GM18517 (cell line): ENCODE measurements at regions not wholly inside any gene's neighbourhood (a gene's known extent, or its start where the extent isn't known, plus 50 kb on each side); places are given as distances from the start of the nearest gene placed in this dataset.

Experiments used
- ATAC-seq: cut with Tn5 transposase; IDR thresholded peaks from one replicate; pipeline ENCODE4 v1.9.1; 2021; ENCODE audit warnings: mild to moderate bottlenecking, moderate library complexity; ENCODE audit not compliant: unreplicated experiment

DNA sequence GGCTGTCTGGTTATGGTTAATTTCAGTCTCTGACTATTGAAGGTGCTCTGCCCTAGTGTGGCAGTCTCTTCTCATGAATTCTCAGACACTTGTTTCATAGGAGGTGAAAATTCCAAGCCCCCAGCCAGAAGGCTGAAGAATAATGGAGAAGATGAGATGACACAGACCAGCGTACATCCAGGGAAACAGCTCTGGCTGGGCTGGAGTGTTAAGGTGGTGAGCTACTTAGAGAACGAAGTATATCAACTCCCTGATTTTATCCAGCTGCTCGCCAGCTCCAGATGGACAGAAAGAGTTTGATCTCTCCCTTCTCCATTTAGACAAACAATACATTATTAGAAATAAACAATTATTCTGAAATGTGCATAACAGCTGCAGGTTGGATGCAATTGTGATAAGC, 494.5 kb upstream of the RGMA start:
- no peak for ATAC-seq

DNA sequence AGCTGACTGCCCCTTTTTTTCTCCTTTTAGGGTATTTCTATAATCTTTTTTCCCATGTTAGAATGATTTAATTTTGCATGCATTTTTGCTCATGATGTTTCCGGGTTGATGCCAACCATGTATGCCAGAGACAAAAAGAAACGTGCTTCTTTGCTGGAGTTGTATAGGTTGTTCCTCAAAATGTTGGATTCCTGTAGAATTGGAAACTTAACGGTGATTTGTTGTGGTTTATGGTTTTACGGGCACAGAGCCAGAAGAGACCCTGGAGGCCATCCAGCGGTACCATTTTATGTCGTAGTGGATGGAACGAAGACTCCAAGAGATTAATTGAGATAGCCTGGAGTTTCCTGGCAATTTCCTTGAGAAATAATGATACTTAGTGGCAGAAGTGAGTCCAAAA, 481.5 kb upstream of the RGMA start:
- no peak for ATAC-seq

DNA sequence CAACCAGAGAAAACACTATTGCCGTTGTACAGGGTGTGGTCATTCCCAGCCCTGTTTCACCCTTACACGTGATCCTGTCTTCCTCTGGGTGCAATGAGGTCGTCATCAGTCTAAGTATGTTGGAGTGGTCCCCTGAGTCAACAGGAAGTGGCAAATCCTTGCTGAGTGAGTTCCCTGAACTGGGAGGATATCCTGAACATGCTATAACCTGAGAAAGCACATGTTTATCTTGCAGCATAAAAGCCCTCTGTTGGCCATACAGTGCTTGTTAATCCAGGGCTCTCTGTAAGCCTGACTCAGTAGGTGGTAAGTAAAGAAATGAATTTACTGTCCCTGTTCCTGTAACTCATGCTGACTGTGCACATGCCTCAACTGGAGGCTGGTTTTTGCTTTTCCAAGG, 477.8 kb upstream of the RGMA start:
- ATAC-seq: no peak

DNA sequence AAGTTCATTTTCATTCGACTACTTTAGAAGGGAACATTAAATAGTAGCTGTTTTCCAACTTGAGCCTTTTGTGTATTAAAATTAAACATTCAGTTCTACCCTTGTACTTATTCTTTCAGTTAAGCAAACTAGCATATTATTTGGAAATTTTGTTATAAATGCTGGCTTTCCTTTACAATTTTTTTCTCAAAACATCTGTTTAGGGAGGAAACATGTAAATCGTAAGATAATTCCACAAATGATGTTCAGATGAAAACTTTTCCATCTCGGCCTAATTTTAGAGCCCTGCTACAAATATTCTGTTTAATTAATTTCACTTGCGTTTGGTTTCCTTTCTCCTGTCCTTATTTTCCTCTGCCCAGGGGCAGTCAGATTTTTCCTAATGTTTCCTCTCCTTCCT, 476.2 kb upstream of the RGMA start:
- ATAC-seq: no peak

- ATAC-seq: no peak
These were observed 474.2 kb upstream of the RGMA start for GRCh38 chr15:93563218-93563617.

DNA sequence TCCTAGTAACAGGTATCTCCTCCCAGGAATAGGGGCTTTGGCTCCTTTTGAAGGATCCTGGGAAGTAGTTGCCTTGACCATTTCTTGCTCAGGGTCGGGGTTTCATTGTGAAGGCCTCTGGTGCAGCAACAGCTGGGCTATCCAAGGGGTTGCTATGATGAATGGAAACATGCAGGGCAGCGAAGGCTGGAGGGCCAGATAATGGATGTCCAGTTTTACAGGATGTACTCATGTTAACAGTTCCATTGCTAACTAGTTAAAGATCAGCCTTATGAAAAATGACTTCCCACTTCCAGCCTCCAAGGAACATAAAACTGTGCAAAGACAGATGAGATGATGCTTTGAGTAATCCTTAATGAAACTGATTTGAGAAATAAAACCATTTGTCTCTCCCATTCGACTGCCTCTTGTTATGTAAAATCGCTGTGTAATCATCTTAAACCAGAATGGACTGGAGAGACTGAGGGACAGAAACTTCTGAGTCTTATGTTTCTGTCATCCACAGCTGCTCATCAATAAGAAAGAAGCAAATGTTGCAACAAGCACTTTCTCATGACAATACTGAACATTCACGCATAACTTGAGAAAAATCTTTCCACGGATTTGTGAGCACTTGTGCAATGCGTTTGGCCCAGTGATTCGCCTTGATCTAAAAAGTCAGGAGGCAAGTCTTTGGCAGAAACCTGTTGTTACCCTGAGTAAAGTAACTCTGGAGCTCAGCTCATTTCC, 473.5 kb upstream of the RGMA start:
- ATAC-seq: no peak

GRCh38 chr15:93557696-93558095, 468.7 kb upstream of the RGMA start:
- ATAC-seq: no peak

- ATAC-seq: no peak
These were observed 464.3 kb upstream of the RGMA start for GRCh38 chr15:93553167-93553935.

DNA sequence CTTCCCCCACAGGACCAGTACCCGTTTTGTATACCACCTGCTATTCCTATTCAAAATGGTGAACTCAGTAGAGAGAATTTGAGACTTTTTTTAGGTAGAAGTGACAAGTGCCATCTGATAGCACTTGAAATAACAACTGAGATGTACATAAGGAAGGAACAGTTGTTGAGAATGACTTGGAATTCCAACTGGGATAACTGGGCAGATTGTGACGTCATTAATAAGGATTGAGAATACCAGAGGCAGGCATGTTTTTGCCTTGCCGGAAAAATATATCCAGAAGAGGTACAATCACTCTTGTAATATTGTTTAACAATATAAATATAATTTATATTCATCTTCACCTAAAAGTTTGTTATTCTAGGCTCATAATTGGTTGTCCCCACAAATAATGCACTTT, 454.1 kb upstream of the RGMA start:
- no peak for ATAC-seq

DNA sequence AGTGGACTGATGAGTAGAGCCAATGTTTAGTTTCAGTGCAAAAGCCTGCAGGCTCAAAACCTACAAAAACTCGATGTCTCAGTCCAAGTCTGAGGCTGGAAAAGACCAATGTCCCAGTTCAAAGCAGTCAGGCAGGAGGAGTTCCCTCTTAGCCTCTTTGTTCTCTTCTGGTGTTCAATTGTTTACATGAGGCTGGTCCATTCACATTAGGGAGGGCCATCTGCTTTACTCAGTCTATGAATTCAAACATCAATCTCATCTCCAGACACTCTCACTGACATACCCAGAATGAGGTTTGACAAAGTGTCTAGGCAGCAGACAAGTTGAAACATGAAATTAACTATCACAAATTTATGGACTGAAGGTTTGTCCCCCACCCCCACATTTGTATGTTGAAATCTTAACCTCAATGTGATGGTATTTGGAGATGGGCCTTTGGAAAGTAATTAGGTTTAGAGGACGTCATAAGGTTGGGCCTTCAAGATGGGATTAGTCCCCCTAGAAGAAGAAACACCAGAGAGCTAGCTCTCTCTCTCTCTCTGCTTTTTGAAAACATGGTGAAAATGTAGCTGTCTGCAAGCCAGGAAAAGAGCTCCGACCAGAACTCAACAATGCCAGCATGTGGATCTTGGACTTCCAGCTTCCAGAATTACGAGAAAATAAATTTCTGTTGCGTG, 438.5 kb upstream of the RGMA start:
- ATAC-seq: no peak

DNA sequence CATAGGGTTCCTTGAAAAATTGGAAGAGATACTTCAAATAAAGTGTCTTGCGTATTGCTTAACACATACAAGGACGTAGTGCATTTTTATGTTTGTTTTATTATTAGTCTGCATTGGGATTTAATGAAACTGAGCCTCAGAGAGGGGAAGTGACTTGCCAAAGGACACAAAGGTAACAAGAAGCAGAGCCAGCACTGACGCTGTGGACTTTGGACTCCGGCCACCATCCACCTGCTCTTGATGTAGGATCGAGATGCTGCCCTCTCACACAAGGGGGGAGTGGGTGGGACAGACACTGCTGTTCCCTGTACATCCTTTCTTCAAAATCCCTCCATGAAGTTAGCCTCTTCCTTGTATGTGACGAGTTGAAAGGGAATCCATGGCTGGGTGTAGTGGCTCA, 435.4 kb upstream of the RGMA start:
- ATAC-seq: no peak

DNA sequence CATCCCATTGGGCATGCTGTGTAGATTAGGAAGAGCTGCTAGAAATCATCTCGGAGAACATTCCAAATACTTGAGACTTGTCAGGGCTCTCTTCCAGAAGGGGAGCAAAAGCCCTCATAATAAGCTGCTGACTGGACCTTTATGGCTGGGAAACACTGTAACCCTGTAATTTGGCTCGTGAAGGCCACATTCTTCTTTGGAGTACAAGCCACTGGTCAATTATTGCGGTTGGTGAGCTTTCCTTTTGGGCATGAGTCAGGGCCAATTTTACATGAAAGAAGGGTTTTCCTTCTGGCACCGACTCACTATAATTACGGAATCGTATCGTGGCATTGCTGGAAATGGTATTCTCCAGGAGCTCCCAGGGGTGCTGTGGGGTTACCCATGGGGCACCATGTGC, 434.5 kb upstream of the RGMA start:
- ATAC-seq: no peak

GRCh38 chr15:93520206-93520605, 431.2 kb upstream of the RGMA start:
- ATAC-seq: no peak

GRCh38 chr15:93519599-93519998, 430.6 kb upstream of the RGMA start:
- no peak for ATAC-seq

DNA sequence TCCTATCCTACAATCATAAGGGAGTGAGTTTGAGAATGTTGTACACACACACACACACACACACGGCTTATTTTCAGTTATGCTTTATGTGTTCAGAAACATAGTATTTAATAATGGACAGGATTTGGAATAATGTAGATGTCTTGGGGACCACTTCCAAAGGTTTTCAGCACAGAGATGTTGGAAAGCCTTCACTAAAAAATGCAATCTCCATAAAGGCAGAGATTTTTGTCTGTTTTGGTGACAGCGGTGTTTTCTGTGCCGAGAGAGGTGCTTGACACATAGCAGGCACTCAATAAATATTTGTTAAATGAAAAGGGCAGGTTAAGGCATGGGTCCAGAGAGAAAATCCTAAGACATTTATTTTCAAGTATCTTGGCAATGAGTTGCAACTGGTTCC, 428.2 kb upstream of the RGMA start:
- ATAC-seq: no peak

DNA sequence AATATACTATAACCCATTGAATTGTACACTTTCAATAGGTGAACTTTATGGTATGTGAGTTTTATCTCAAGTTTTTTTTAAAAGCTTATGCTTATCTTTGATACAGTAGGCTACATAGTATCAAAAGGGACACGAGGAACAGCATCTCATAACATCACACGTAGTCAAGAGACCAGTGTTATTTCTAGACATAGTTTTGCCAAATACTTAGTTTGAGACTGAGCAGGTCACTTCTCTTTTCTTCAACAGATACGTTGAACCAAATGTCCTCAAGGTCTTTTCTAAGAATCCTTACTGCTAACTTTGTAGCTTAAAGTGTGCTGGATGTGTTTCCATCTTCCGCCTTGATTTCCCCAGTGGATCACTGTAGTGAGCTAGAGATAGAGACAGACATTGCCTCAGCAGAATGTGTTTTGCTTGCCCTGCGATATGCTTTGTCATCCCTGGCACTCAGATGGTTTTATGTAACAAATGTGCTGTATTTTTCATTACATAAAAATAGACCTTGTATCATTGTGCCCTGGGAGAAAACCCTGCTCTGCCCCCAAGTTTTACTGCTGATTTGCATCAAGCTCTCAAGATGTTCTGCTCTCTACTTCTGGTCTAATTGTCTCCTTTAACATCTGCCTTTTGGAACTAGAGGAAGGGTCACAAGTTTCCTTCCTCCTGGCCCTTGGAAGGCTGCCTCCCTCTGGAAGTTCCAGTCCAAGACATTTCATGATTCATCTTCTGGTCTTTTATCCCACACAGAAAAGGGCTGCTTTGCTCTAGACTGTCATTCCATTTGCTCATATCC, 426.4 kb upstream of the RGMA start:
- no peak for ATAC-seq

GRCh38 chr15:93506646-93507045, 417.6 kb upstream of the RGMA start:
- no peak for ATAC-seq

GRCh38 chr15:93505506-93505905, 416.5 kb upstream of the RGMA start:
- ATAC-seq: no peak

- no peak for ATAC-seq
These were observed 412.9 kb upstream of the RGMA start for GRCh38 chr15:93501946-93502345.

DNA sequence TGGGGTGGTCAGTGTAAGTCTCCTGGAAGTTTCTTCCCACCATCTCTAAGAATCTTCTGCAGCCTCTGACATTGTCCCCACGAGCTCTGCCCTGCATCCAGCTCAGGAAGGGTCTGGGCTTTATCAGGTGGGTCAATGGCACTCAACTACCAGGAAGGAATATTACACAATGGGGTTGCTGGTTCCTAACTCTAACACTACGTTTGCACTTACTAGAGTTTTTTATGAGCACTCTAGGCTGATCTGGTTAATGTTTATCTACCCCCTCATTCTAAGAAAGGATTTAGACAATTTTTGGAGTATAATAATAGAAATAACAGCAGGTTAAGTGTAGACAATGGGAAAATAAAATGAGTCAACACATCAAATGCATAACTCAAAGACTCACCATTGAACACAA, 411.1 kb upstream of the RGMA start:
- no peak for ATAC-seq

DNA sequence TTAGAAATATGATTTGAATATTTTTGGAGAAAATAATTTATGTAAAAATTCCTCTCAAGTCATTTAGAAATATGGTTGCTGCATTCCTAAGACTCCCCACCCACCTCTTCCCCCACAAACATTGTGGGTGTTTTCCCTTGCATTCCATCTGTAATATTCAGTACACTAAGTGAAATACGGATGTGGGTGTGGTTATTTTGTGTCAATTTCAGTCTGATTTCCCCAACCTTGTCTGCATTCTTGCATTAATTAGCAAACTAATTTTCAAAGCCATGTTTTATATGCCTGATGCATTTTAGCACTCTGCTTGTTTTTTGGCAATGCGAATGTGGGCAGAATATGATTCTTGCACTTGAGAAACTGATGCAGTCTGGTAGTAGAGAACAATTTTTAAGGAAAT, 408.3 kb upstream of the RGMA start:
- no peak for ATAC-seq
